ENCODE measurements at regions not wholly inside any gene's neighbourhood (a gene's known extent, or its start where the extent isn't known, plus 50 kb on each side); places are given as distances from the start of the nearest gene placed in this dataset.
"Not testable (repeated sequence)": the region's sequence is repeated elsewhere in the genome, so short reads cannot be mapped to it uniquely, and the experiment has no call there.

DNA sequence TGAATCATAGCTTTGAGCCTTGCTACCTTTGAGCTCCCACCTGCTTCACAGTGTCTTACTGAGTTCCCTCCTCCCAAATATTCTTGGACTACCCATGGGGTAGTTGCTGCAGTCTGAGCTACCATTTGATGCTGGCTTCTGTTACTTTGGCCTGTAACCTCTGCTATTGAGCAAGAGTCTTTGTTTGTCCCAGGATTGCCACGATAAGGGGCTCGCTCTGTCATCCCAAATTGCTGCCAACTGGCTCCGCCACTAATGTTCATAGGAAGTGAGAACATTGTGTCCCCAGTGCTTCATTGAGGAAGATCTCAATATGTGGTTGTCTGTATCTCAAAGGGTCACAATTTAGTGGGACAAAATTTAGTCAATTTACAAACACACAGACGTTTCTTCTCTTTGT is 103.8 kb downstream of the TRIM43 start:
- Histone ChIP-seq H3K27me3 (replicated peaks; ENCODE audit: insufficient read depth, low read depth, low read length, poor library complexity) (peaks cover 35% of the 10 kb centered on the region), H3K36me3 (ENCODE audit: insufficient read depth, low read length, poor library complexity, severe bottlenecking) (no peaks in the 10 kb centered on the region), H3K4me1 (ENCODE audit: insufficient read depth, low read length, poor library complexity, severe bottlenecking) (no peaks in the 10 kb centered on the region), H3K4me3 (ENCODE audit: low read depth, low read length, poor library complexity, severe bottlenecking) (no peak overlapping the region), H3K9me3 (ENCODE audit: low read depth, low read length, poor library complexity, severe bottlenecking) (no peaks in the 10 kb centered on the region), H3K27ac (ENCODE audit: low read depth, low read length, poor library complexity, severe bottlenecking) (no peak overlapping the region)
- intact Hi-C loops (cut with micrococcal nuclease; ENCODE audit: unreplicated experiment), result no loop called here
- ChIA-PET CTCF (no interaction called here), POLR2A (ENCODE audit: low non-redundant PET) (no interaction called here)
- TF ChIP-seq CTCF (conservative IDR thresholded peaks at IDR 0.05; ENCODE audit: low read depth, low read length), result no peak
- TF ChIP-seq EZH2 (IDR thresholded peaks at IDR 0.05; ENCODE audit: borderline replicate concordance, low read depth, low read length, poor library complexity, severe bottlenecking), result no peak
- DNase-seq (ENCODE audit: low spot score), result no peak
- no TSS peak for BruUV-seq (replicated peaks)

DNA sequence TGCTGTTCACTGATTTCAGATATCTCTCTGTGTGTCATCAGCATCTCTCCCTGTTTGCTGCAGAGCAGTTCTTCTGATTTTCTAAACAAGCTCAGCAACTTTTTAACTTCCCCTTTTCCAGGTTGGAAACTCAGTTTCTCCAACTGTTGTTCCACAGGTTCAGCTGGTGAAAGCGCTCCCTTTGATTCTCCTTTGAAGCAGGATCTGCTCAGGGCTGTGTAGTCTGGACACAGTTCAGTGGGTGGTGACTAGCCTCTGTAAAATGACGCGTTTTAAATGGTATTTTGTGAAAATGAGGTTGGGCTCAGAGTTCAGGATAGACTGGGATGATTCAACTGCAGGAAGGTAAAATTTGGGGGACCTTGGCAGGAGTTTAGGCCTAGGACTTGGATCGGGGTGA is 106.3 kb downstream of the TRIM43 start:
- no peak overlapping the region for H3K4me3 ChIP-seq (ENCODE audit: low read depth, low read length, poor library complexity, severe bottlenecking)
- no peaks in the 10 kb centered on the region for H3K36me3 ChIP-seq (ENCODE audit: insufficient read depth, low read length, poor library complexity, severe bottlenecking)
- POLR2A ChIA-PET (ENCODE audit: low non-redundant PET), result no interaction called here
- no TSS peak for BruUV-seq (replicated peaks)
- TF ChIP-seq EZH2 (IDR thresholded peaks at IDR 0.05; ENCODE audit: borderline replicate concordance, low read depth, low read length, poor library complexity, severe bottlenecking), result no peak
- CTCF ChIA-PET, result no interaction called here
- intact Hi-C loops (cut with micrococcal nuclease; ENCODE audit: unreplicated experiment), result no loop called here
- no peak overlapping the region for H3K27ac ChIP-seq (ENCODE audit: low read depth, low read length, poor library complexity, severe bottlenecking)
- no peaks in the 10 kb centered on the region for H3K4me1 ChIP-seq (ENCODE audit: insufficient read depth, low read length, poor library complexity, severe bottlenecking)
- H3K9me3 ChIP-seq (ENCODE audit: low read depth, low read length, poor library complexity, severe bottlenecking), result no peaks in the 10 kb centered on the region
- no peak for DNase-seq (ENCODE audit: low spot score)
- H3K27me3 ChIP-seq (replicated peaks; ENCODE audit: insufficient read depth, low read depth, low read length, poor library complexity), result peaks cover 35% of the 10 kb centered on the region

- peaks cover 35% of the 10 kb centered on the region for H3K27me3 ChIP-seq (replicated peaks; ENCODE audit: insufficient read depth, low read depth, low read length, poor library complexity)
- H3K4me1 ChIP-seq (ENCODE audit: insufficient read depth, low read length, poor library complexity, severe bottlenecking); H3K4me3 ChIP-seq (ENCODE audit: low read depth, low read length, poor library complexity, severe bottlenecking); DNase-seq (ENCODE audit: low spot score); H3K9me3 ChIP-seq (ENCODE audit: low read depth, low read length, poor library complexity, severe bottlenecking); POLR2A ChIA-PET (ENCODE audit: low non-redundant PET); H3K27ac ChIP-seq (ENCODE audit: low read depth, low read length, poor library complexity, severe bottlenecking); intact Hi-C loops (cut with micrococcal nuclease; ENCODE audit: unreplicated experiment); CTCF ChIA-PET; H3K36me3 ChIP-seq (ENCODE audit: insufficient read depth, low read length, poor library complexity, severe bottlenecking); BruUV-seq (replicated peaks): not testable (repeated sequence)
Measured at GRCh38 chr2:95699201-95700184, 107.7 kb downstream of the TRIM43 start.

DNA sequence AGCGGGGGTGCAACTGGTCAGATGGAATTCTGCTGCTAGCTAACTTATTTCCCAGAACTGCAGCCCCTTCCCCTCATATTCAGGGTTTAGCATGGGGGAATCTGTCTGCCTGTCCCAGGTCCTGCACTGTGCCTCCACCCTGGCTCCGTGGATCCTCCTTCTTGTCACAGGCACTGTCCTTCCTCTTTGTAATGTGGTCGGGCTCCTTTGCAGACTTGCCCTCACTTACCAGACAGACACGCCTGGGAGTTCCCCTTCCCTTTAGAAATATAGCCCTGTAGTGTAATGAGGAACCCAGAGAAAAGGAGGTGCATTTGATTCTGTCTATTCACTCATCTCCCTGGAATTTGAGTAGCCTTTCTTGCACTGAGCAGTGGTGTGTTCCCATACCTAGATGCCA is 108.7 kb downstream of the TRIM43 start:
- CTCF ChIA-PET, result no interaction called here
- no peaks in the 10 kb centered on the region for H3K4me1 ChIP-seq (ENCODE audit: insufficient read depth, low read length, poor library complexity, severe bottlenecking)
- TF ChIP-seq CTCF (conservative IDR thresholded peaks at IDR 0.05; ENCODE audit: low read depth, low read length) (no peak), EZH2 (IDR thresholded peaks at IDR 0.05; ENCODE audit: borderline replicate concordance, low read depth, low read length, poor library complexity, severe bottlenecking) (no peak)
- H3K36me3 ChIP-seq (ENCODE audit: insufficient read depth, low read length, poor library complexity, severe bottlenecking), result no peaks in the 10 kb centered on the region
- BruUV-seq (replicated peaks), result no TSS peak
- no peak overlapping the region for H3K4me3 ChIP-seq (ENCODE audit: low read depth, low read length, poor library complexity, severe bottlenecking)
- intact Hi-C loops (cut with micrococcal nuclease; ENCODE audit: unreplicated experiment), result no loop called here
- H3K9me3 ChIP-seq (ENCODE audit: low read depth, low read length, poor library complexity, severe bottlenecking), result no peaks in the 10 kb centered on the region
- POLR2A ChIA-PET (ENCODE audit: low non-redundant PET), result no interaction called here
- DNase-seq (ENCODE audit: low spot score), result no peak
- peaks cover 31% of the 10 kb centered on the region for H3K27me3 ChIP-seq (replicated peaks; ENCODE audit: insufficient read depth, low read depth, low read length, poor library complexity)
- H3K27ac ChIP-seq (ENCODE audit: low read depth, low read length, poor library complexity, severe bottlenecking), result no peak overlapping the region

All from A673 (cell line).